Gastroesophageal sphincter (tissue), 4 donors: ENCODE measurements at regions not wholly inside any gene's neighbourhood (a gene's known extent, or its start where the extent isn't known, plus 50 kb on each side); places are given as distances from the start of the nearest gene placed in this dataset.

ENCODE experiments used
- ATAC-seq: fragments of 150-250 bp; one replicate; pipeline ENCODE4 v1.9.1; 2016; ENCODE audit warnings: mild to moderate bottlenecking, moderate library complexity
- H3K27ac ChIP-seq, 4 donors: fragments of 200-600 bp; sonication (generic) in 3 of 4; 1 replicate in 3 of 4; 2 replicates in 1 of 4; pipeline ENCODE4 v1.5.1; 2016 to 2019
- H3K27me3 ChIP-seq: fragments of 200-600 bp; sonication (generic); one replicate; pipeline ENCODE4 v1.5.1; 2019
- H3K36me3 ChIP-seq, 2 donors: fragments of 200-600 bp; sonication (generic); one replicate each; pipeline ENCODE4 v1.5.1; 2019; ENCODE audit warnings: control low read depth in 1 of 2
- H3K4me1 ChIP-seq, 3 donors: fragments of 200-600 bp; sonication (generic); 1 replicate in 2 of 3; 2 replicates in 1 of 3; pipeline ENCODE4 v1.5.1; 2016 to 2019; ENCODE audit warnings: control low read depth in 2 of 3
- H3K4me3 ChIP-seq, 2 donors: fragments of 200-600 bp; sonication (generic); one replicate each; pipeline ENCODE4 v1.5.1; 2019; ENCODE audit warnings: mild to moderate bottlenecking in 1 of 2, moderate library complexity in 1 of 2
- H3K9me3 ChIP-seq, 3 donors: fragments of 200-600 bp; sonication (generic); one replicate each; pipeline ENCODE4 v1.5.1; 2017 to 2019; ENCODE audit warnings: control low read depth in 2 of 3
- CTCF ChIP-seq, 4 experiments: fragments of 200-600 bp in 2 of 4; fragments of 450-650 bp in 2 of 4; sonication (generic) in 1 of 4; IDR thresholded peaks; one replicate each; pipeline ENCODE4 v1.5.1; 2017 to 2019; ENCODE audit warnings: antibody characterized with exemption in 4 of 4, mild to moderate bottlenecking in 2 of 4, moderate library complexity in 2 of 4
- EP300 ChIP-seq: sonication (generic); formaldehyde crosslinking; IDR thresholded peaks from one replicate; pipeline ENCODE4 v1.6.1; 2017; ENCODE audit warnings: antibody characterized with exemption, mild to moderate bottlenecking
- POLR2A ChIP-seq, 2 donors: fragments of 450-650 bp; IDR thresholded peaks; one replicate each; pipeline ENCODE4 v1.6.1; 2017; ENCODE audit warnings: antibody characterized with exemption in 2 of 2, mild to moderate bottlenecking in 2 of 2, moderate library complexity in 1 of 2
- POLR2AphosphoS5 ChIP-seq: sonication (generic); formaldehyde crosslinking; IDR thresholded peaks from one replicate; pipeline ENCODE4 v1.6.1; 2017; ENCODE audit warnings: antibody characterized with exemption
- WGBS, 2 donors: methylation state at CpG; one replicate each; pipeline ENCODE4 v1.1.5; 2018; ENCODE audit warnings: low coverage in 1 of 2; 5-methylcytosine and 5-hydroxymethylcytosine counted together

GRCh38 chr20:23165307-23165750 lies 79.2 kb upstream of the CD93 start:
- no peaks in the 10 kb centered on the region for H3K36me3 ChIP-seq
- no peaks in the 10 kb centered on the region for H3K9me3 ChIP-seq
- H3K27ac ChIP-seq, result no peak overlapping the region
- ATAC-seq, result no peak
- H3K27me3 ChIP-seq, result no peaks in the 10 kb centered on the region
- 73% methylated on average over 7 of the region's 12 CpGs; no CpG with 5 or more reads in 1 of the 2 donors for WGBS, 2 donors
- TF ChIP-seq EP300, result no peak
- TF ChIP-seq POLR2AphosphoS5, result no peak
- TF ChIP-seq POLR2A (IDR thresholded peaks at IDR 0.05), result no peak
- no peak for TF ChIP-seq CTCF (IDR thresholded peaks at IDR 0.05)
- H3K4me3 ChIP-seq, result no peak overlapping the region
- peaks cover 0 to 36% (median 7%) of the 10 kb centered on the region in 3 donors for H3K4me1 ChIP-seq

- peaks cover 0 to 47% (median 14%) of the 10 kb centered on the region in 3 donors for H3K4me1 ChIP-seq
- TF ChIP-seq POLR2AphosphoS5 (no peak), EP300 (no peak), POLR2A (IDR thresholded peaks at IDR 0.05) (no peak), CTCF (IDR thresholded peaks at IDR 0.05) (no peak)
- no peak for ATAC-seq
- no peaks in the 10 kb centered on the region for H3K27me3 ChIP-seq
- H3K4me3 ChIP-seq, result no peak overlapping the region
- H3K9me3 ChIP-seq, result no peaks in the 10 kb centered on the region
- H3K36me3 ChIP-seq, result no peaks in the 10 kb centered on the region
- H3K27ac ChIP-seq, result no peak overlapping the region
- 25 to 65% methylated on average over 2 to 4 of the region's 13 CpGs for WGBS, 2 donors
These were observed 78.1 kb upstream of the CD93 start for GRCh38 chr20:23164176-23164601.

- Histone ChIP-seq H3K4me3 (no peak overlapping the region), H3K9me3 (no peaks in the 10 kb centered on the region), H3K36me3 (no peaks in the 10 kb centered on the region), H3K27ac (no peak overlapping the region), H3K4me1 (peaks cover 0 to 50% (median 14%) of the 10 kb centered on the region in 3 donors), H3K27me3 (no peaks in the 10 kb centered on the region)
- 94% methylated on average over 4 of the region's 6 CpGs; no CpG with 5 or more reads in 1 of the 2 donors for WGBS, 2 donors
- ATAC-seq, result no peak
- TF ChIP-seq CTCF (IDR thresholded peaks at IDR 0.05) (no peak), POLR2AphosphoS5 (no peak), EP300 (no peak), POLR2A (IDR thresholded peaks at IDR 0.05) (no peak)
These were observed 77.4 kb upstream of the CD93 start for GRCh38 chr20:23163562-23163961.

GRCh38 chr20:23162887-23163286 lies 76.8 kb upstream of the CD93 start:
- no peaks in the 10 kb centered on the region for H3K9me3 ChIP-seq
- peaks cover 0 to 50% (median 14%) of the 10 kb centered on the region in 3 donors for H3K4me1 ChIP-seq
- no peak for TF ChIP-seq POLR2AphosphoS5
- no peak for TF ChIP-seq POLR2A (IDR thresholded peaks at IDR 0.05)
- TF ChIP-seq CTCF (IDR thresholded peaks at IDR 0.05), result no peak
- no peak for TF ChIP-seq EP300
- H3K27ac ChIP-seq, result no peak overlapping the region
- H3K4me3 ChIP-seq, result no peak overlapping the region
- no peaks in the 10 kb centered on the region for H3K27me3 ChIP-seq
- no peaks in the 10 kb centered on the region for H3K36me3 ChIP-seq
- no peak for ATAC-seq
- WGBS, 2 donors, result 100% methylated on average over 3 of the region's 5 CpGs; no CpG with 5 or more reads in 1 of the 2 donors

- Histone ChIP-seq H3K27me3 (no peaks in the 10 kb centered on the region), H3K4me3 (no peak overlapping the region), H3K36me3 (no peaks in the 10 kb centered on the region), H3K27ac (peak overlapping the region in 3 of 4 donors; percentile 54 to 72 (median 57)), H3K4me1 (peaks cover 0 to 50% (median 14%) of the 10 kb centered on the region in 3 donors), H3K9me3 (no peaks in the 10 kb centered on the region)
- 83 to 97% methylated on average over 1 to 6 of the region's 12 CpGs for WGBS, 2 donors
- TF ChIP-seq EP300 (no peak), CTCF (IDR thresholded peaks at IDR 0.05) (no peak), POLR2AphosphoS5 (peak; percentile 42), POLR2A (IDR thresholded peaks at IDR 0.05) (no peak)
- ATAC-seq, result peak; percentile 77
These were observed 76.0 kb upstream of the CD93 start for GRCh38 chr20:23161968-23162696.
